ENCODE measurements at regions not wholly inside any gene's neighbourhood (a gene's known extent, or its start where the extent isn't known, plus 50 kb on each side); places are given as distances from the start of the nearest gene placed in this dataset.
"Not testable (repeated sequence)": the region's sequence is repeated elsewhere in the genome, so short reads cannot be mapped to it uniquely, and the experiment has no call there.

DNA sequence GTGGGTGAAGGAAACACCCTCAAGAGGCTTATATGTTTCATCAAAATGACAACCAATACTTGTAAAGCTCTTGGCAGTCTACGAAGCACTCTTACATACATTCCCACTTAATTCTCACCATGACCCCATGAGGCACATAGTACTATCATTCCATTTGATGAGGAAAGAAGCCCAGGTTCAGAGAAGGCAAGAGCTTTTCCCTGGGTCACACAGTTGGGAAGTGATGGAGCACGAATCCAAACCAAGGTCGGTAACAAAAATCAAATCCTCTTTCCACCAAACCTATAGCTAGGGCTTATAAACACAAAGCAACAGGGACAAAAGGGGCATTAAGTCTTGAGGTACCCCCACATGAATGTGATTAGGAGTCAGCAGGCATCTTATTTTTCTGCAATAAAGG is 187.1 kb downstream of the UACA start:
- H3K27me3 ChIP-seq (ENCODE audit: insufficient read depth, low read depth, severe bottlenecking), result peaks cover 84% of the 10 kb centered on the region
- H3K4me3 ChIP-seq (ENCODE audit: low read depth, low read length), result no peak overlapping the region
- TF ChIP-seq, protein P1, sequence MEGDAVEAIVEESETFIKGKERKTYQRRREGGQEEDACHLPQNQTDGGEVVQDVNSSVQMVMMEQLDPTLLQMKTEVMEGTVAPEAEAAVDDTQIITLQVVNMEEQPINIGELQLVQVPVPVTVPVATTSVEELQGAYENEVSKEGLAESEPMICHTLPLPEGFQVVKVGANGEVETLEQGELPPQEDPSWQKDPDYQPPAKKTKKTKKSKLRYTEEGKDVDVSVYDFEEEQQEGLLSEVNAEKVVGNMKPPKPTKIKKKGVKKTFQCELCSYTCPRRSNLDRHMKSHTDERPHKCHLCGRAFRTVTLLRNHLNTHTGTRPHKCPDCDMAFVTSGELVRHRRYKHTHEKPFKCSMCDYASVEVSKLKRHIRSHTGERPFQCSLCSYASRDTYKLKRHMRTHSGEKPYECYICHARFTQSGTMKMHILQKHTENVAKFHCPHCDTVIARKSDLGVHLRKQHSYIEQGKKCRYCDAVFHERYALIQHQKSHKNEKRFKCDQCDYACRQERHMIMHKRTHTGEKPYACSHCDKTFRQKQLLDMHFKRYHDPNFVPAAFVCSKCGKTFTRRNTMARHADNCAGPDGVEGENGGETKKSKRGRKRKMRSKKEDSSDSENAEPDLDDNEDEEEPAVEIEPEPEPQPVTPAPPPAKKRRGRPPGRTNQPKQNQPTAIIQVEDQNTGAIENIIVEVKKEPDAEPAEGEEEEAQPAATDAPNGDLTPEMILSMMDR (IDR thresholded peaks at IDR 0.05; ENCODE audit: low read depth, low read length), result no peak

DNA sequence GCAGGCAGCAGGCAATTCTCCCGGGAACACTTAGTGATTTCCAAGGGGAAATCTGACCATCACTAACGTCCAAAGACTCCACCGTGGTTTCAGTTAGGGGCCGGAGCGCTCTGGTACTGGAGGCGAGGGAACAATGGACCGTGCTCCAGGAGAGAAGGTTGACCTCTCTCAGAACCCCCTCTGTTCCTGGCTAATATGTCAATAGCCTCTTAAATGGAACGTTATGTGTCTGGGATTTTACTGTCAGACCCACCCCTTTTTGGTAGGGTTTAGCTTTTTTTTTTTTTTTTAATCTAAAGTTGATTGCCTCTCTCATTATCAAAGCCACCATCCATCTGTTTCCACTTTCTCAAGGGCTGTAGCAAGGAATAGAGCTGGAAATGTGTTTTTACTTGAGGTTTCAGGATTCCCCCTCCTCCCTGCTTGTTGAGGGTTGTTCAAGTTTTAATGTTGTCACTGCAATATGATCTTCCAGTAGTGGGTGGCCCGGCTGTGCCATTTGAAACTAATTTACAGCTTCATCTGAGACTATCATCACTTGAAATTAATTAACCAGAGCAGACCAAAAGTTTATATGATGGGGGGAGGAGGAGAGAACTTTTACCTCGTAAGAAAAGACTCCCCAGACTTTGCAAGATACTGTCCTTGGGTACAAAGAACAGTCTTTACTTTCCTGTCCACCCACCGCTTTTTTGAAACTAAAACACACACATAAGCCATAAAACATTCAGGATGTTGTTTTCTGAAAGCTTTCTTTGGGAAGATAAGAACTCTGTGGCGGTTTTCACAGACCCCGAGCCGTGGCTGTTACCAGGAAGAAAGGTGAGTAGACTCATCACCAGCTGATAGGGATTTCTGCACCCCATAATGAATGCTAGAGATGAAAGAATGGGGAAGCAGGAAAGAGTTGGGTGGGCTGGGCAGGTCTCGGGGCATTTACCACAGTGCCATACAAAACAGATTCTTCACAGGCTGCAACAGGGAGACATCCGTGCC is 187.8 kb downstream of the UACA start:
- Histone ChIP-seq H3K27ac (no peak overlapping the region), H3K4me3 (ENCODE audit: low read depth, low read length) (no peak overlapping the region), H3K27me3 (ENCODE audit: insufficient read depth, low read depth, severe bottlenecking) (peaks cover 85% of the 10 kb centered on the region), H3K9me3 (ENCODE audit: severe bottlenecking) (peaks cover 27% of the 10 kb centered on the region), H3K36me3 (no peaks in the 10 kb centered on the region)
- DNase-seq, result no peak
- TF ChIP-seq, protein P1 (IDR thresholded peaks at IDR 0.05; ENCODE audit: low read depth, low read length), result no peak

More for the DNA sequence above, 187.1 kb downstream of the UACA start:
- Histone ChIP-seq H3K36me3 (no peaks in the 10 kb centered on the region), H3K27ac (no peak overlapping the region), H3K9me3 (ENCODE audit: severe bottlenecking) (peaks cover 27% of the 10 kb centered on the region)
- no peak for DNase-seq

DNA sequence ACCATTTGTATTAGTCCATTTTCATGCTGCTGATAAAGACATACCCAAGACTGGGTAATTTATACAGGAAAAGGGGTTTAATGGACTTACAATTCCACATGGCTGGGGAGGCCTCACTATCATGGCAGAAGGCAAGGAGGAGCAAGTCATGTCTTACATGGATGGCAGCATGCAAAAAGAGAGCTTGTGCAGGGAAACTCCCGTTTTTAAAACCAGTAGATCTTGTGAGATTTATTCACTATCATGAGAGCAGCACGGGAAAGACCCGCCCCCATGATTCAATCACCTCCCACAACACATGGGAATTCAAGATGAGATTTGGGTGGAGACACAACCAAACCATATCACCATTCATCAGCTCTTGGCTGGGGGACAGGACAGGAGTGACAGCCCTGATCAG is 189.0 kb downstream of the UACA start:
- H3K27me3 ChIP-seq (ENCODE audit: insufficient read depth, low read depth, severe bottlenecking), result peaks cover 86% of the 10 kb centered on the region
- H3K4me3 ChIP-seq (ENCODE audit: low read depth, low read length); H3K27ac ChIP-seq; DNase-seq; H3K36me3 ChIP-seq: not testable (repeated sequence)
- H3K9me3 ChIP-seq (ENCODE audit: severe bottlenecking), result peaks cover 27% of the 10 kb centered on the region

DNA sequence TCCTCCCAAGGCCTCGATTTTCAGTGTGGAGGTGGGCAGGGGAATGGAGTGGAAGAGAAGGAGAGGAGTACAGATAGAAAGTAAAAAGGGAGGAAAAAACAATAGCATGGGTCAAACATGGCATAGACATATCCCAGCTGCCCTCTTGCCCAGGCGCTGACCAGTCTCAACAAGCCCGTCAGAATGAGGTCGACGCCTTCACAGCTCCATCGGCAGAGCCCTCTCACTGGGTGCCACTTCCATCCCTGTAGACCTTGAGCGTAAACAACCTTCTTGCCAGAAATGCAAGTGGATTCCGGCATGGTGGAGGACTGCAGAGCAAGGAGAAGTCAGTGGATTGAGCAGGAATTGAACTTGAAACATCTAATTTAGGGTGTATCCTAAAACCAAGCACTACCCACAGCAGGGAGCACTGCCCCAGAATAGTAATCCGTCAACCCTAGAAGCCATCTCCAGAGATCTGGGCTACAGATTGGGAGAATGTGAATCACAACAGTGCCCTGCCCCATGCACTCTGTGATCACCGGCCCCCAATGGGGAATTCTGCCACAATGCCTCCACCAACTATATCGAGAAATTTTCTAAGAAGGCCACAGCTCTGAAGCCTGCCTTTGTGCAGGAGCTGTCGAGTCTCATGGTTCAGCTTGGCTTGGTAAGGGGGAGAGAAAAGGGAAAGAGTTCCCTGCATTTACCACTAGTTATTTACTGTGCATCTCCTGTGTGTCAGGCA is 190.1 kb downstream of the UACA start:
- DNase-seq, result no peak
- H3K36me3 ChIP-seq, result no peaks in the 10 kb centered on the region
- H3K4me3 ChIP-seq (ENCODE audit: low read depth, low read length), result no peak overlapping the region
- peaks cover 27% of the 10 kb centered on the region for H3K9me3 ChIP-seq (ENCODE audit: severe bottlenecking)
- peaks cover 88% of the 10 kb centered on the region for H3K27me3 ChIP-seq (ENCODE audit: insufficient read depth, low read depth, severe bottlenecking)
- H3K27ac ChIP-seq, result no peak overlapping the region
- TF ChIP-seq, protein P1 (IDR thresholded peaks at IDR 0.05; ENCODE audit: low read depth, low read length), result no peak

DNA sequence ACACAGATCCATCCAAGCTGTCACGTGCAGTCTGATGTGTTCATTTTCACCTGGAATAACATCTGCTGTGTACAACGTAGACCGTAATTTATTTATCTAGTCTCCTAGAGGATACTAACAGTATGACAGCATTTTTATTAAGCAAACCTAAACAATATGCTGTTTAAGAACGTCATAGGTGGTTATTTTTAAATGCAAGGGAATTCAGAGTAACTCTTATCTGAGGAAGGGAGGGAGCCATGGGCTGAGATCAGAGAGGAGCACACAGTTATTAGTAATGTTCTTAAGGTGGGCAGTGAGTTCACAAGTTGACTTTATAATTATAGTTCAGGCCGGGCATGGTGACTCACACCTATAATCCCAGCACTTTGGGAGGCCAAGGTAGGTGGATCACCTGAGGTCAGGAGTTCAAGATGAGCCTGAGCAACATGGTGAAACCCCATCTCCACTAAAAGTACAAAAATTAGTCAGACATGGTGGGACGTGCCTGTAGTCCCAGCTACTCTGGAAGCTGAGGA is 193.6 kb downstream of the UACA start:
- TF ChIP-seq, protein P1 (IDR thresholded peaks at IDR 0.05; ENCODE audit: low read depth, low read length), result no peak
- no peak overlapping the region for H3K27ac ChIP-seq
- peaks cover 90% of the 10 kb centered on the region for H3K27me3 ChIP-seq (ENCODE audit: insufficient read depth, low read depth, severe bottlenecking)
- no peaks in the 10 kb centered on the region for H3K36me3 ChIP-seq
- peaks cover 26% of the 10 kb centered on the region for H3K9me3 ChIP-seq (ENCODE audit: severe bottlenecking)
- no peak overlapping the region for H3K4me3 ChIP-seq (ENCODE audit: low read depth, low read length)
- no peak for DNase-seq

Data from WERI-Rb-1 (cell line).